Fibroblast of the conjunctiva (primary cell): ENCODE measurements at regions not wholly inside any gene's neighbourhood (a gene's known extent, or its start where the extent isn't known, plus 50 kb on each side); places are given as distances from the start of the nearest gene placed in this dataset.
A peak's percentile ranks its signal among the peaks of the same experiment; 100 is the strongest.
"Not testable (repeated sequence)": the region's sequence is repeated elsewhere in the genome, so short reads cannot be mapped to it uniquely, and the experiment has no call there.

Experiments
- DNase-seq: peaks from one replicate; pipeline ENCODE4 v3.0.0-alpha.2; 2010; ENCODE audit warnings: low read depth

- DNase-seq = peak; percentile 44
Measured at GRCh38 chr7:106345421-106346166, 60.8 kb upstream of the NAMPT start.

GRCh38 chr7:106344861-106345260, 60.1 kb upstream of the NAMPT start:
- no peak for DNase-seq

- DNase-seq = no peak
Measured at GRCh38 chr7:106344211-106344610, 59.4 kb upstream of the NAMPT start.

GRCh38 chr7:106342049-106342448, 57.3 kb upstream of the NAMPT start:
- DNase-seq = not testable (repeated sequence)

- DNase-seq = not testable (repeated sequence)
Measured at GRCh38 chr7:106340247-106340596, 55.4 kb upstream of the NAMPT start.

GRCh38 chr7:106339513-106340246, 54.9 kb upstream of the NAMPT start:
- DNase-seq = no peak

- no peak for DNase-seq
Measured at GRCh38 chr7:106337754-106338153, 53.0 kb upstream of the NAMPT start.

GRCh38 chr7:106335814-106336213, 51.0 kb upstream of the NAMPT start:
- DNase-seq = no peak
